ENCODE measurements at regions not wholly inside any gene's neighbourhood (a gene's known extent, or its start where the extent isn't known, plus 50 kb on each side); places are given as distances from the start of the nearest gene placed in this dataset.

DNA sequence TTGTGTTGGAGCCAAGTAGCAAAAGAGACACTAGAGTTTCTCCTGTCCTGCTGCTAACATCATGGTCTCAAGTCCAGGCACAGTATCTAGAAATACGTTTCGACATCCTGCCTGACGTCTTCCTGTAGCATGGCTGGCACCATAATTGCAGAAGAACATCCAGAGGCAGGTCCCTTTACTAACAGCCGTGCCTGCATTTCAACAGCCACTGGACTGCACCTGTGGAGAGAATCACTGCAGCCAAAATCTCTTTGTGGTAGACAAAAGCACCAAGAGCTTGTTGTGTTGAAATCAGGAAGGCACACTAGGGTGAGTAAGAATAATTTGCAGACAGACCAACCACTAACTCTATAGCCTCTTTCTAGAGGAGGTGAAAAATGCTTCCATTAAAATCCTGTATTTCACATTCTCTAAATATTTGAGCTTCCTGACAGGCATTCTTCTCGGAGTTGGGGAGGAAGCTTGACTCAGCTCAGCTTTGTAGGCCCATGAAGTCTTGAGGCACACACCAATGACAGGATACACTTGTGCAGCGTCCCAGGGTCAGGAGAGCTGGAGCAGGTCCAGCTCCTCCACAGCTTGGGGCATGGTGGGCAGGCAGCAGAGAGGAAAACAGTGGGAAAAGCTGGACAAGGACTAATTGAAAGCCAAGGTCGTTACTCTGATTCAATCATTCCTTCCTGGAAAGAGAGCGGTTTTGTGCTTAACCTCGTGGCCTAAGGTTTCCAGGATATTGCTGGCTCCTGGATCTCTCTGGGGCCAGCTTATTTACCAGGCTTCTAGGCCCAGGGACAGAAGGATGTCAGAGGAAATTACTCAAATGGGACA lies 244.9 kb downstream of the FAM43A start:
- no peak for TF ChIP-seq RAD21 (IDR thresholded peaks at IDR 0.05; ENCODE audit: low read depth)
- peak; percentile 64; the same call in 1 of the 2 replicates for TF ChIP-seq TEAD4 (IDR thresholded peaks at IDR 0.05)
- peak; percentile 9; the same call in 1 of the 2 replicates for TF ChIP-seq CEBPB (IDR thresholded peaks at IDR 0.05)

GRCh38 chr3:194931347-194931746 lies 245.7 kb downstream of the FAM43A start:
- TF ChIP-seq CREB1 (IDR thresholded peaks at IDR 0.05; ENCODE audit: low read depth) (no peak), TEAD4 (IDR thresholded peaks at IDR 0.05) (no peak), YY1 (IDR thresholded peaks at IDR 0.05; ENCODE audit: low read depth) (no peak)

DNA sequence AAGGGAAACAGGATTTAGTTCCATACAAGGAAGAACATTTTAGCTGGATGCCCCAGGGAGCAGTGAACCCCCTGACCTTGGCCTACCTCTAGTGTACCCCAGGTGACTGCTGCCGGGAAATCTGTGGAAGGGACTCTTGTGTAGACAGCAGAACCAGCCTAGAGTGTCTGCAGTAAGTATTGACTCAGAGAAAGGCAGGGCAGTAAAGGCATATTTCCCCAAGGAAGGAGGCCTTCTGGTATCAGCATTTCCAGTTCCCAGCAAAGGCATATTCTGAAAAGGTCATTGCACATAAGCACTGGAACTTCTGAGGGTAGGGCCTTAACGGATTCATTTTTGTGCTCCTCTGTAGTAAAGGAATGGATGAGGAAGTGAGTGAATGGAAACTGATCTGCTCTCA lies 246.2 kb downstream of the FAM43A start:
- no peak for TF ChIP-seq RAD21 (IDR thresholded peaks at IDR 0.05; ENCODE audit: low read depth)
- TF ChIP-seq TAF1 (IDR thresholded peaks at IDR 0.05; ENCODE audit: low read depth): no peak
- no peak for TF ChIP-seq NFIC (IDR thresholded peaks at IDR 0.05)
- TF ChIP-seq YY1 (IDR thresholded peaks at IDR 0.05; ENCODE audit: low read depth): no peak
- no peak for TF ChIP-seq TEAD4 (IDR thresholded peaks at IDR 0.05)
- TF ChIP-seq ZBTB7A (IDR thresholded peaks at IDR 0.05; ENCODE audit: low read depth): no peak
- no peak for TF ChIP-seq EP300 (IDR thresholded peaks at IDR 0.05; ENCODE audit: borderline replicate concordance)

DNA sequence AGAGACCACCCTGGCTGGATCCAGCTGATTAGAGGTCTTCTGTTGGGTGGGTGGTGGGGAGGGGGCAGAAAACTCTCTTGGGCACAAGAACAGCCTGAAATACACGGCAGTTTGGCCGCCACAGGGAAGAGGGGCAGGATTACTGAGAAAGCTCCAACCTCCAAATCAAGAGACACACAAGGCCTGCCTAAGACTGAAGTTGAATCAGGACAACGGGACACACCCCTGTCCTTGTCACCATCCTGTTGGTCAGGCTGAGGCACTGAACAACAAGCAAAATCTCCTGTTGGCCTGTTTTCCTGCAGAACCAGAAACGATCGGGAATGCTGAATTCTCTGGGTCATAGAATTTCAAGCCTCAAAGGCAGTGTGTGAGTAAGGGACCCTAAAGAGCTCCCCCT lies 247.8 kb downstream of the FAM43A start:
- TF ChIP-seq RAD21 (IDR thresholded peaks at IDR 0.05; ENCODE audit: low read depth): no peak
- TF ChIP-seq TEAD4 (IDR thresholded peaks at IDR 0.05): no peak
- no peak for TF ChIP-seq CREB1 (IDR thresholded peaks at IDR 0.05; ENCODE audit: low read depth)
- no peak for TF ChIP-seq ZBTB7A (IDR thresholded peaks at IDR 0.05; ENCODE audit: low read depth)
- no peak for TF ChIP-seq CEBPB (IDR thresholded peaks at IDR 0.05)
- TF ChIP-seq TAF1 (IDR thresholded peaks at IDR 0.05; ENCODE audit: low read depth): no peak
- TF ChIP-seq, protein P1, sequence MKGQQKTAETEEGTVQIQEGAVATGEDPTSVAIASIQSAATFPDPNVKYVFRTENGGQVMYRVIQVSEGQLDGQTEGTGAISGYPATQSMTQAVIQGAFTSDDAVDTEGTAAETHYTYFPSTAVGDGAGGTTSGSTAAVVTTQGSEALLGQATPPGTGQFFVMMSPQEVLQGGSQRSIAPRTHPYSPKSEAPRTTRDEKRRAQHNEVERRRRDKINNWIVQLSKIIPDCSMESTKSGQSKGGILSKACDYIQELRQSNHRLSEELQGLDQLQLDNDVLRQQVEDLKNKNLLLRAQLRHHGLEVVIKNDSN (IDR thresholded peaks at IDR 0.05): no peak
- TF ChIP-seq TCF12 (IDR thresholded peaks at IDR 0.05; ENCODE audit: low read depth): no peak
- TF ChIP-seq YY1 (IDR thresholded peaks at IDR 0.05; ENCODE audit: low read depth): no peak
- no peak for TF ChIP-seq EP300 (IDR thresholded peaks at IDR 0.05; ENCODE audit: borderline replicate concordance)
- no peak for TF ChIP-seq NFIC (IDR thresholded peaks at IDR 0.05)
- no peak for TF ChIP-seq EGR1 (IDR thresholded peaks at IDR 0.05)
- TF ChIP-seq, protein P2, sequence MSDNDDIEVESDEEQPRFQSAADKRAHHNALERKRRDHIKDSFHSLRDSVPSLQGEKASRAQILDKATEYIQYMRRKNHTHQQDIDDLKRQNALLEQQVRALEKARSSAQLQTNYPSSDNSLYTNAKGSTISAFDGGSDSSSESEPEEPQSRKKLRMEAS (IDR thresholded peaks at IDR 0.05): no peak
- TF ChIP-seq REST (IDR thresholded peaks at IDR 0.05; ENCODE audit: low read depth): no peak
- TF ChIP-seq FOXM1 (IDR thresholded peaks at IDR 0.05; ENCODE audit: borderline replicate concordance, low read depth): no peak

DNA sequence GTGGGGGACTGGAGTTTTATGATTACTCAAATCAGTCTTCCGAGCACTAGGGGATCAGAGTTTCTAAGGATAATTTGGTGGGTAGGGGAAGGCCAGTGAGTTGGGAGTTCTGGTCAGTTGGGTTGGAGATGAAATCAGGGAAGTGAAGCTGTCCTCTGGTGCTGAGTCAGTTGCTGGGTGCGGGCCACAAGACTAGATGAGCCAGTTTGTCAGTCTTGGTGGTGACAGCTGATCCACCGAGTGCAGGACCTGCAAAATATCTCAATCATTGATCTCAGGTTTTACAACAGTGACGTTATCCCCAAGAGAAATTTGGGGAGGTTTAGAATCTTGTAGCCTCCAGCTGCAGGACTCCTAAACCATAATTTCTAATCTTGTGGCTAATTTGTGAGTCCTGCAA lies 249.4 kb downstream of the FAM43A start:
- no peak for TF ChIP-seq REST (IDR thresholded peaks at IDR 0.05; ENCODE audit: low read depth)
- TF ChIP-seq EP300 (IDR thresholded peaks at IDR 0.05; ENCODE audit: borderline replicate concordance): no peak
- TF ChIP-seq CEBPB (IDR thresholded peaks at IDR 0.05): no peak
- TF ChIP-seq EGR1 (IDR thresholded peaks at IDR 0.05): no peak
- TF ChIP-seq NFIC (IDR thresholded peaks at IDR 0.05): no peak
- no peak for TF ChIP-seq CREB1 (IDR thresholded peaks at IDR 0.05; ENCODE audit: low read depth)
- TF ChIP-seq TAF1 (IDR thresholded peaks at IDR 0.05; ENCODE audit: low read depth): no peak
- TF ChIP-seq FOXM1 (IDR thresholded peaks at IDR 0.05; ENCODE audit: borderline replicate concordance, low read depth): no peak
- TF ChIP-seq, protein P1 (IDR thresholded peaks at IDR 0.05): no peak
- no peak for TF ChIP-seq ZBTB7A (IDR thresholded peaks at IDR 0.05; ENCODE audit: low read depth)

GRCh38 chr3:194935632-194936470 lies 250.2 kb downstream of the FAM43A start:
- TF ChIP-seq TAF1 (IDR thresholded peaks at IDR 0.05; ENCODE audit: low read depth): no peak
- no peak for TF ChIP-seq TCF12 (IDR thresholded peaks at IDR 0.05; ENCODE audit: low read depth)
- no peak for TF ChIP-seq EP300 (IDR thresholded peaks at IDR 0.05; ENCODE audit: borderline replicate concordance)
- TF ChIP-seq, protein P2 (IDR thresholded peaks at IDR 0.05): no peak
- no peak for TF ChIP-seq RAD21 (IDR thresholded peaks at IDR 0.05; ENCODE audit: low read depth)
- TF ChIP-seq REST (IDR thresholded peaks at IDR 0.05; ENCODE audit: low read depth): no peak
- TF ChIP-seq ZBTB7A (IDR thresholded peaks at IDR 0.05; ENCODE audit: low read depth): no peak
- no peak for TF ChIP-seq NFIC (IDR thresholded peaks at IDR 0.05)
- TF ChIP-seq YY1 (IDR thresholded peaks at IDR 0.05; ENCODE audit: low read depth): no peak
- TF ChIP-seq CREB1 (IDR thresholded peaks at IDR 0.05; ENCODE audit: low read depth): no peak
- TF ChIP-seq, protein P1 (IDR thresholded peaks at IDR 0.05): no peak
- TF ChIP-seq CEBPB (IDR thresholded peaks at IDR 0.05): no peak
- no peak for TF ChIP-seq EGR1 (IDR thresholded peaks at IDR 0.05)
- no peak for TF ChIP-seq FOXM1 (IDR thresholded peaks at IDR 0.05; ENCODE audit: borderline replicate concordance, low read depth)
- TF ChIP-seq TEAD4 (IDR thresholded peaks at IDR 0.05): no peak
